ENCODE measurements at regions not wholly inside any gene's neighbourhood (a gene's known extent, or its start where the extent isn't known, plus 50 kb on each side); places are given as distances from the start of the nearest gene placed in this dataset.
"Not testable (repeated sequence)": the region's sequence is repeated elsewhere in the genome, so short reads cannot be mapped to it uniquely, and the experiment has no call there.

DNA sequence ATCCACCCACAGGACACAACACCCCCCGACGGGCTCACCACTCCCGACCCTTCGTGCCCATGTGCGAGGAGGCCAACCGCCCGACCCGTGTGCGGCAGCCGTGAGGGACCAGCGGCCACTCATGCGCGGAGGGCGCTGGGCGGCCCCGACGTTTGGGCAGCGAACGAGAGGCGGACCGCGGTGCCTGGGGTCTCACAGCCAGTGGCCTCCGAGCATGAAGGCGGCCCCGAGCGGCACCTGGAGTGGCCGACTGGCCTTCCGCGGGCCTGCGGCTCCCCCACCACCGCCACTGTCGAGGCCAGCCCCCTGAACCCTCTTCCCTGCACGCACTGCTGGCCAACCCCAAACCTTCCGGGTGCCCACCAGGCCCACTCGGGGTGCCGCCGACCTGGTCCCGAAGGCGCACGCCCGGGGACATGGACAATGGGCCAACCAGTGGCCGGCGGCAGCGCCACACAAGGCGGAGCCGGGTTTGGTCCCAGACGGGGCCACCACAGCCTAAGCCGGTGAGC is 4274.9 kb upstream of the OR11H1 start:
- Histone ChIP-seq H3K9ac (ENCODE audit: low read depth, low read length) (no peak overlapping the region), H3K36me3 (ENCODE audit: control insufficient read depth, insufficient read depth, low read length) (no peaks in the 10 kb centered on the region), H3K27me3 (ENCODE audit: control insufficient read depth, insufficient read depth, low read length) (no peaks in the 10 kb centered on the region), H3K4me1 (ENCODE audit: control insufficient read depth, insufficient read depth, low read length) (no peaks in the 10 kb centered on the region), H3K9me3 (ENCODE audit: control insufficient read depth, insufficient read depth, low read length) (no peaks in the 10 kb centered on the region; the same call in 1 of the 2 replicates), H3K27ac (ENCODE audit: low read depth, low read length) (no peak overlapping the region), H3K4me3 (ENCODE audit: low read depth, low read length) (no peak overlapping the region)

DNA sequence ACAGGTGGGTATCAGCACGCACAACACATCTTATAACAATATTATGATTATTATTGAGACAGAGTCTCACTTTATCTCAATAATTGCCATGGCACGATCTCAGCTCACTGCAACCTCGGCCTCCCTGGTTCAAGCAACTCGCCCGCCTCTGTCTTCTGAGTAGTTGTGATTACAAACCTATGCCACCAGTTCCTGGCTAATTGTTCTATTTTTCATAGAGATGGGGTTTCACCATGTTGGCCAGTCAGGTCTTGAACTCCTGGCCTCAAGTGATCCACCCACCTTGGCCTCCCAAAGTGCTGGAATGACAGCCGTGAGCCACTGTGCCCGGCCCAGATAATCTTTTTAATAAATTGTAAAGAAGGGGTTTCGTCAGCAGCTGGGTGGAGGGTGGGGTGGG is 4257.0 kb upstream of the OR11H1 start:
- not testable (repeated sequence) for H3K36me3 ChIP-seq (ENCODE audit: control insufficient read depth, insufficient read depth, low read length); H3K27ac ChIP-seq (ENCODE audit: low read depth, low read length); H3K9ac ChIP-seq (ENCODE audit: low read depth, low read length); H3K4me1 ChIP-seq (ENCODE audit: control insufficient read depth, insufficient read depth, low read length); H3K4me3 ChIP-seq (ENCODE audit: low read depth, low read length); H3K27me3 ChIP-seq (ENCODE audit: control insufficient read depth, insufficient read depth, low read length); H3K9me3 ChIP-seq (ENCODE audit: control insufficient read depth, insufficient read depth, low read length)

DNA sequence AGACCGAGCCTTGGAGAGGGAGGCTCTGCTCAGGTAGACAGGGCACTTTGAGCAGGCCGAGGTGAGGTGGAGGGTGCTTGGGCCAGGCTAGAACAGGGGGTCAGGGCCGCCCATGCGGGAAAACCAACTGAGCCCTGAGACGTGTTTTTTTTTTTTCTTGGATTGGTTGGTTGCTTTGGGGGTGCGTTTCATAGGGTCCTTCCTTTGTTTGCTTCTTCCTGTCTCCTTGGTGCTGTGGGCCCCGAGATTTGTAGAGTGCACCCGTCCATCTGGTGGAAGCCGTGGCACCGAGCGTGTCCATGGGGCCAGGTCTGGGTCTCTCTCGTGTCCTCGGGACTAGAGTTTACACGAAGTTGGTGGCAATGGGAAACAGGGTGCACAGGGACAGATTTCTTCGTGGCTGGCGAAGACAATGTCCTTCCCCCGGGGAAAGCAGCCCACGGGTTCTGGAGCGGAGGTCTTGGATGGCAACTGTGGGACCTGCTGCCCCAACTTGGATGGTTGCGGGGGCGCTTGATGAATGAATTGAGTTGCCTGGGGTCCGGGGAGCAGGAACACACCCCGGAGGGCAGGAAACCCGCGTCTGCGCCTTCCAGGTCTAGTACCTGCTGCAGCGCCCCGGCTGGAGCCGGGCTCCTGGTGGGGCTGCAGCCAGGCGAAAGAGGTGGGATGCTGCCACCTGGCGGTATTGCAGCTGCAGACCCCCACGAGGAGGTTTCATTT is 4242.7 kb upstream of the OR11H1 start:
- peaks cover 32% of the 10 kb centered on the region for H3K9me3 ChIP-seq (ENCODE audit: control insufficient read depth, insufficient read depth, low read length)

DNA sequence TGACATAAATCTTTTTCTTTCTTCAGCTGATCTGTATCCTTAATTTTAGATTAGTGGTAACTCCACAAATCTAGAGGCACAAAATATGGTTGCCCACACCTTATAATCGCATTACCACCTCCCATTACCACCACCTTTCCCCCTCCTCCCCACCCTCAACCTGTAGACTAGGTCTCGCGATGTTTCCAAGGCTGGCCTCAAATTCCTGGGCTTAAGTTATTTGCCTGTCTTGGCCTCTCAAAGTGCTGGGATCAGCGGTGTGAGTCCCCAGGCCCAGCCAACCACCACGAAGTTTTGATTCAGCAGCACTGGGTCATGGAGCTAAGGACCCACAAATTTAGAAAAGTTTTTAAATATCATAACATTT is 4242.2 kb upstream of the OR11H1 start:
- peaks cover 38% of the 10 kb centered on the region for H3K9me3 ChIP-seq (ENCODE audit: control insufficient read depth, insufficient read depth, low read length)
- not testable (repeated sequence) for H3K4me3 ChIP-seq (ENCODE audit: low read depth, low read length); H3K27ac ChIP-seq (ENCODE audit: low read depth, low read length); H3K36me3 ChIP-seq (ENCODE audit: control insufficient read depth, insufficient read depth, low read length); H3K9ac ChIP-seq (ENCODE audit: low read depth, low read length); H3K27me3 ChIP-seq (ENCODE audit: control insufficient read depth, insufficient read depth, low read length); H3K4me1 ChIP-seq (ENCODE audit: control insufficient read depth, insufficient read depth, low read length)

More for the DNA sequence above, 4242.7 kb upstream of the OR11H1 start:
- not testable (repeated sequence) for H3K27ac ChIP-seq (ENCODE audit: low read depth, low read length); H3K27me3 ChIP-seq (ENCODE audit: control insufficient read depth, insufficient read depth, low read length); H3K36me3 ChIP-seq (ENCODE audit: control insufficient read depth, insufficient read depth, low read length); H3K4me1 ChIP-seq (ENCODE audit: control insufficient read depth, insufficient read depth, low read length); H3K9ac ChIP-seq (ENCODE audit: low read depth, low read length); H3K4me3 ChIP-seq (ENCODE audit: low read depth, low read length)

DNA sequence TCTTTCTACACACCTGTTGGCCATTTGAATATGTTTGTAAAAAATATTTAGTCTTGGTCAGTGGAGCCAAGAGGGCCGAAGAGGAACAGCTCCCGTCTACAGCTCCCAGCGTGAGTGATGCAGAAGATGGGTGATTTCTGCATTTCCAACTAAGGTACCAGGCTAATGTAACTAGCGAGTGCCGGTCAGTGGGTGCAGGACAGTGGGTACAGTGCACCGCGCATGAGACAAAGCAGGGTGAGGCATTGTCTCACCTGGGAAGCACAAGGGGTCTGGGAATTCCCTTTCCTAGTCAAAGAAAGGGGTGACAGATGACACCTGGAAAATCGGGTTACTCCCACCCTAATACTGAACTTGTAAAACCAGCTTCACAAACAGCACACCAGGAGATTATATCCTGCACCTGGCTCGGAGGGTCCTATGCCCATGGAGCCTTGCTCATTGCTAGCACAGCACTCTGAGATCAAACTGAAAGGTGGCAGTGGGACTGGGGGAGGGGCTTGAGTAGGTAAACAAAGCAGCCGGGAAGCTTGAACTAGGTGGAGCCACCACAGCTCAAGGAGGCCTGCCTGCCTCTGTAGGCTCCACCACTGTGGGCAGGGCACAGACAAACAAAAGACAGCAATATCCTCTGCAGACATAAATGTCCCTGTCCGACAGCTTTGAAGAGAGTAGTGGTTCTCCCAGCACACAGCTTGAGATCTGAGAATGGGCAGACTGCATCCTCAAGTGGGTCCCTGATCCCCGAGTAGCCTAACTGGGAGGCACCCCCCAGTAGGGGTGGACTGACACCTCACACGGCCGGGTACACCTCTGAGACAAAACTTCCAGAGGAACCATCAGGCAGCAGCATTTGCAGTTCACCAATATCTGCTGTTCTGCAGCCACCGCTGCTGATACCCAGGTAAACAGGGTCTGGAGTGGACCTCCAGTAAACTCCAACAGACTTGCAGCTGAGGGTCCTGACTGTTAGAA is 4239.5 kb upstream of the OR11H1 start:
- H3K4me3 ChIP-seq (ENCODE audit: low read depth, low read length); H3K4me1 ChIP-seq (ENCODE audit: control insufficient read depth, insufficient read depth, low read length); H3K36me3 ChIP-seq (ENCODE audit: control insufficient read depth, insufficient read depth, low read length); H3K9ac ChIP-seq (ENCODE audit: low read depth, low read length); H3K27ac ChIP-seq (ENCODE audit: low read depth, low read length); H3K27me3 ChIP-seq (ENCODE audit: control insufficient read depth, insufficient read depth, low read length): not testable (repeated sequence)
- peaks cover 55% of the 10 kb centered on the region for H3K9me3 ChIP-seq (ENCODE audit: control insufficient read depth, insufficient read depth, low read length)

DNA sequence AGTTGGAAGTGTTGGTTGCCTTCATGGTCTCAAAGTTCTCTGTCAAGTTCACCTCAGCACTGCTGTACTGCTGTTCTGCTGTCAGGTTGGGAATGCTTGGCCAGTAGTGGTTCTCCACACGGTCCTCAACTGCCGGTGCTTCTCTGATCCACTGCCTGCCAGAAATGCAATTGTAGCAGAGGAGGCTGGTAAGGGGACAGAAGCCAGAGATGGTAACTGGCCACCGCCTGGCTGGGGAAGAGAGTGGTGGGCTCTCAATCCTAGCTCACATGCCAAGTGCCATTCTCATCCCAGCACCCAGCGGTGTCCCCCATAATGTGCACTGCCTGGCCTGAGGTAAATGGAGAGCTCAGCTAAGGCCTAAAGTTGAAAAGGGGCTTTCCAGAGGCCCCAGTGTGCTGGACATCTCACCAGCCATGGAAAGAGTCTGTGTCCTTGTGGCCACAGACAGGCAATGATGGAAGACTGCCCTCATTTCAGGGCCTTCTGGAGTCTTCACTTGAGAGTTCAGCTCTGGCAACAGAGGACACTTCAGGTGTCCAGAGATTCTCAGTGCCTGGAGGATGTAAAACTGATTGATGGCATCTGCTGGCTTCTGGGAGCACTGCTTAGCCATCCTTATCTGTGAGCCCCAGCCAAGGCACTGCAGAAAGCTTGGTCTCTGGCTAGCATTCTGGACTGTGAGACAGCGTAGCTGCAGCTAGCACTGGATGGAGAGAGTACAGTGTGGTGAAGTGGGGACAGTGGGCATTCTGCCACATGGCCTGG is 4229.7 kb upstream of the OR11H1 start:
- not testable (repeated sequence) for H3K9ac ChIP-seq (ENCODE audit: low read depth, low read length); H3K27me3 ChIP-seq (ENCODE audit: control insufficient read depth, insufficient read depth, low read length); H3K4me1 ChIP-seq (ENCODE audit: control insufficient read depth, insufficient read depth, low read length); H3K36me3 ChIP-seq (ENCODE audit: control insufficient read depth, insufficient read depth, low read length); H3K4me3 ChIP-seq (ENCODE audit: low read depth, low read length); H3K27ac ChIP-seq (ENCODE audit: low read depth, low read length)
- peaks cover 78% of the 10 kb centered on the region for H3K9me3 ChIP-seq (ENCODE audit: control insufficient read depth, insufficient read depth, low read length)

DNA sequence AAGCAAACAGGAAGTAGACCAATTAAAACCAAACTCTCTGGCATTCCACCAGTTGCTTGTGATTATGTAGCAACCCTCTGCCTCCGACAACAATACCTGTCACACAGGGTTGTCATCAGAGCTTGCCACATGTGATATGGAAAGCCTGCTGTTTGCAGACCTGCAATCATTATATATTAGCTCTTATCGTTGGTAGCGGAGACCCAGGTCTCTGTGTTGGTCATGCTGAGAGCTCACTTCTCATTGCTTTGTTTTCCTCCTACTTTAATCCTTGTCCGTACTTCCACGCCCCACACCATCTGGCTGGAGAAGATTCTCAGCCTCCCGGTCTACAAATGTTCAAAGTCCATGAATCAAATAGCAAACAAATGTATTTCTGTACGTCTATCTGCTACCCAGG is 4225.6 kb upstream of the OR11H1 start:
- not testable (repeated sequence) for H3K9ac ChIP-seq (ENCODE audit: low read depth, low read length); H3K27me3 ChIP-seq (ENCODE audit: control insufficient read depth, insufficient read depth, low read length); H3K4me1 ChIP-seq (ENCODE audit: control insufficient read depth, insufficient read depth, low read length); H3K36me3 ChIP-seq (ENCODE audit: control insufficient read depth, insufficient read depth, low read length); H3K4me3 ChIP-seq (ENCODE audit: low read depth, low read length); H3K27ac ChIP-seq (ENCODE audit: low read depth, low read length)
- H3K9me3 ChIP-seq (ENCODE audit: control insufficient read depth, insufficient read depth, low read length), result peaks cover 81% of the 10 kb centered on the region

DNA sequence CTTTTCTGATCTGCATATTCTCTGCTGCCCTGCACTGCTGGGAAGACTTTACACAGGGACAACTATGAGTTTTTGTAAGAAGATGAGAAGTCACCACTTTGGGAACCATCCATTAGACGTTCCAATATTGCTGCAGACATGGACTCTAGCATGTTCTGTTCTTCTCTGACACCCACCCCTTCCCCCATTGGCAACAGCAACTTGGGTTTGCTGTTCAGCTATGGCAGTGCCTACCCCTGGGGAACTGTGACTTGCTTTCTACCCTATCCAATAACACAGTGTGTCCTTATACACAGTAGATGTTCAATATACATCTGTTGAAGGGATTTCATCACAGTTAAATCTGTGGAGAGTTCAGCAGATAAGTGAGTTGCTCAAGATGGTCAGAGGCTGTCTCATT is 4225.1 kb upstream of the OR11H1 start:
- H3K27me3 ChIP-seq (ENCODE audit: control insufficient read depth, insufficient read depth, low read length), result not testable (repeated sequence)

DNA sequence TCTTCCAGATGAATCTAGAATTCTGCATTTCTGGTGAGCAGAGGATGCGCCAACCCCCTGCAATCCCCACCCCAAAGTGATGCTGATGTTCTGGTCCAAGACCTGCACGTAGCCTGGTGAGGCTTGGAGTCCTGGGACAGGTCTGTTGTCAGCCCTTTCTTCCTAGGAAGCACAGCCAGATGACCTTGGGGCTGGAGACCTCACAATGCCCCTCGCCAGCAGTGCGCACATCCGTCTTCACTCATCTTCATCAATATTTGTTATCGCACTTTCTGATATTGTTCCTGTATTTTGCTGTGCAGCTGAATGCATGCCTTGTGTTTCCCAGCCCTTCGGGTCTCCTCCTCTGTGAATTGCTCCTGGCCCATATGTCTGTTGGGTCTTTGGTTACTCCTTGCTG is 4222.8 kb upstream of the OR11H1 start:
- not testable (repeated sequence) for H3K4me1 ChIP-seq (ENCODE audit: control insufficient read depth, insufficient read depth, low read length); H3K27me3 ChIP-seq (ENCODE audit: control insufficient read depth, insufficient read depth, low read length); H3K4me3 ChIP-seq (ENCODE audit: low read depth, low read length); H3K27ac ChIP-seq (ENCODE audit: low read depth, low read length); H3K36me3 ChIP-seq (ENCODE audit: control insufficient read depth, insufficient read depth, low read length); H3K9ac ChIP-seq (ENCODE audit: low read depth, low read length)
- H3K9me3 ChIP-seq (ENCODE audit: control insufficient read depth, insufficient read depth, low read length), result peaks cover 80% of the 10 kb centered on the region

More for the DNA sequence above, 4225.1 kb upstream of the OR11H1 start:
- peaks cover 80% of the 10 kb centered on the region for H3K9me3 ChIP-seq (ENCODE audit: control insufficient read depth, insufficient read depth, low read length)
- not testable (repeated sequence) for H3K36me3 ChIP-seq (ENCODE audit: control insufficient read depth, insufficient read depth, low read length); H3K27ac ChIP-seq (ENCODE audit: low read depth, low read length); H3K4me1 ChIP-seq (ENCODE audit: control insufficient read depth, insufficient read depth, low read length); H3K4me3 ChIP-seq (ENCODE audit: low read depth, low read length); H3K9ac ChIP-seq (ENCODE audit: low read depth, low read length)

DNA sequence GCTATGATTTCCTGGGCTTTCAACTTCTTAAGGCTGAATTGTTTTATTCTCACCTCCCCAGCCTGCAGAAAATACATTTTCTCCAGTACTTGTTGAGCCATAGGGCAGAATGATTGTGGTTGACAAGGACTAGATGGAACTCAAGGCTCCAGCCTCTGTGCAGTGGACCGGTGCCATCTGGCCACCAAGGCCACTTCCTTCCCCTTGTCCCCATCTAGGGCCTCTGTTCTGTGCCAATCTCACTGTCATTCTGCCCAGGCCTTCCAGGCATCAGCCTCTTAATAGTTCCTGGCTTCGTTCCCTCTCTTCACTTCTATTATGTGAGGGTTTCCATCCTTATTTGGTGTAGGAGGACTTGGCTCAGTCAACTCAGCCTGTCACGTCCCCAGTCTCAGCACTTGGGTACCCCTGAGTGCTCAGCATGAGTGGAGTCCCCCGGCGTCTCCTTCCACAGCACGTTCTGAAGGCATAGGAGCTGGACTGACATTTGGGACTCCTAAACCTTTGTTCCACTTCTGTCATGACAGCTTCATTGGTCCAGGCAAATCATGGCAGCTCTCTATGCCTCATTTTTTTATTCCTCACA is 4221.0 kb upstream of the OR11H1 start:
- H3K36me3 ChIP-seq (ENCODE audit: control insufficient read depth, insufficient read depth, low read length), result not testable (repeated sequence)

More for the DNA sequence above, 4221.0 kb upstream of the OR11H1 start:
- H3K4me1 ChIP-seq (ENCODE audit: control insufficient read depth, insufficient read depth, low read length); H3K27ac ChIP-seq (ENCODE audit: low read depth, low read length); H3K9ac ChIP-seq (ENCODE audit: low read depth, low read length); H3K4me3 ChIP-seq (ENCODE audit: low read depth, low read length); H3K27me3 ChIP-seq (ENCODE audit: control insufficient read depth, insufficient read depth, low read length): not testable (repeated sequence)
- peaks cover 86% of the 10 kb centered on the region for H3K9me3 ChIP-seq (ENCODE audit: control insufficient read depth, insufficient read depth, low read length)

Data from HUES48 (cell line).